GM12892 (cell line): ENCODE measurements at regions not wholly inside any gene's neighbourhood (a gene's known extent, or its start where the extent isn't known, plus 50 kb on each side); places are given as distances from the start of the nearest gene placed in this dataset.

Experiments used
- DNase-seq: peaks from one replicate; pipeline ENCODE4 v3.0.0; 2011; ENCODE audit not compliant: insufficient read length
- FAIRE-seq: peaks from 2 replicates; lab custom pipeline; 2011; peaks lifted over from hg19 to GRCh38; lab: Jason Lieb, UNC
- POLR2A ChIP-seq: IDR thresholded peaks from 2 replicates; pipeline ENCODE4 v1.6.1; 2011; ENCODE audit warnings: low read depth, low read length, control low read depth
- POLR2AphosphoS5 ChIP-seq: IDR thresholded peaks from 2 replicates; pipeline ENCODE4 v1.6.1; 2011; ENCODE audit warnings: low read depth, low read length, control low read depth
- TAF1 ChIP-seq: IDR thresholded peaks from 2 replicates; pipeline ENCODE4 v1.6.1; 2011; ENCODE audit warnings: low read depth, mild to moderate bottlenecking, control low read depth, low read length, borderline replicate concordance

GRCh38 chr7:33813331-33813730 lies 92.0 kb upstream of the BMPER start:
- DNase-seq = no peak
- no peak for TF ChIP-seq POLR2AphosphoS5
- no peak for TF ChIP-seq TAF1
- no peak for TF ChIP-seq POLR2A
- FAIRE-seq = no peak

DNA sequence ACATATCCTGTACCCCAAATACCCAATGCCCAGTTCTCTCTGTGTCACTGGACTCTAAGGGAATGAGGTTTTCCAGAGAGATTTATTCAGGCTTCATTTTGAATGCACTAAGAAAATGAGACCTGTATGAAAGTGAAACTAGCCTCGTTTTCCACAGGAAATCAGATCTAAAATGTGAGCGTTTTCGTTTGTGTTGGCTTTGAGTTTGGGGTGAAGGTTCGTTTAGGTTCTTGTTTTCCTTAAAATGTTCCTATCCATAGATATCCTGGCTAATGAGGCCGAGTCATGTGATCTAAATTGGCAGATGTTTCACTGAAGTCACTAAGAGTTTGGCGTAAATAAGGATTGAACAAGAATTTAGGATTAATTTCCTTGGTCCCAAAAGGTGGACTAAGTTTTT lies 90.9 kb upstream of the BMPER start:
- TF ChIP-seq TAF1 = no peak
- no peak for TF ChIP-seq POLR2A
- FAIRE-seq (no peak), DNase-seq (no peak)

DNA sequence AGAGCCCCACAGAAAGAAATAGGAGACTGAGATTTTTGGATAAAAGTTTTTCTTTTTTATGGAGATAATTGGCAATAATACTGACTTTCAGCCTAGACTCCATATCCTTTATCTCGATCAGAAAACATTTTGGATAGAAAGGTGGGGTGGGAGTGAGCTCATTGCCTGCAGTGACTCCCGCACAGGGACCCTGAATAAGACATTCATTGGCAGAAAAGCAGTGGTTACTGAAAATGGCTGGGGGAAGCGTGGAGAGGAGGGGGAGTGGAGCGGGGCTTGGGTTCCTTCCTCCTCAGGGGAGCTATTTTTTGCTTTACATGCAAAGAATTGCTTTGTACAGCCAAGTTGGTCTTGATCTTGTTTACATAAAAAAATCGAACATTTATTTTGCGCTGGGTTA lies 90.4 kb upstream of the BMPER start:
- DNase-seq = no peak
- no peak for FAIRE-seq

DNA sequence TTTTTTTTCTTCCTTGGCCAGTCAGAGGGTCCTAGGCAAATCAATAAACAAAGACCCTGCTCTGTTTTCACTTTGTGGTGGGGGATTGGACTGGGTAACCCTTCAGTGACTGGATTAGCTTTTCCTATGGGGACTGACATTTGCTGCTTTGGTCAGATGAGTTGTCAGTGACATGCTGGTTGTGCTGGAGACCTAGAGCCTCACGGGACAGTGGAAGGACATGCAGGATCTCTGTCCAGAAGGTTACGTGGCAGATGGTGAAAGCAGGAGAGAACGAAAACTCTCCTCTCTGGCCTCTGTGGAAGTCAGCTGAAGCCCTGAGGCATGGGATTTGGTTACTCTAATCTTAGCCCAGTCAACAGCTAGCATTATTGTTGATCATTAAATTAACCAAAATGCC lies 90.0 kb upstream of the BMPER start:
- DNase-seq (no peak), FAIRE-seq (no peak)
- TF ChIP-seq TAF1 (no peak), POLR2AphosphoS5 (no peak), POLR2A (no peak)

More for the DNA sequence above, 90.4 kb upstream of the BMPER start:
- no peak for TF ChIP-seq POLR2AphosphoS5
- no peak for TF ChIP-seq POLR2A
- TF ChIP-seq TAF1 = no peak

GRCh38 chr7:33816106-33816505 lies 89.2 kb upstream of the BMPER start:
- no peak for TF ChIP-seq TAF1
- no peak for TF ChIP-seq POLR2A
- no peak for TF ChIP-seq POLR2AphosphoS5
- DNase-seq = no peak
- FAIRE-seq = no peak

GRCh38 chr7:33819658-33820057 lies 85.7 kb upstream of the BMPER start:
- no peak for DNase-seq
- no peak for FAIRE-seq
- TF ChIP-seq TAF1 (no peak), POLR2AphosphoS5 (no peak), POLR2A (no peak)

- DNase-seq (no peak), FAIRE-seq (no peak)
- no peak for TF ChIP-seq TAF1
- TF ChIP-seq POLR2AphosphoS5 = no peak
- no peak for TF ChIP-seq POLR2A
These were observed 85.1 kb upstream of the BMPER start for GRCh38 chr7:33820206-33820605.

DNA sequence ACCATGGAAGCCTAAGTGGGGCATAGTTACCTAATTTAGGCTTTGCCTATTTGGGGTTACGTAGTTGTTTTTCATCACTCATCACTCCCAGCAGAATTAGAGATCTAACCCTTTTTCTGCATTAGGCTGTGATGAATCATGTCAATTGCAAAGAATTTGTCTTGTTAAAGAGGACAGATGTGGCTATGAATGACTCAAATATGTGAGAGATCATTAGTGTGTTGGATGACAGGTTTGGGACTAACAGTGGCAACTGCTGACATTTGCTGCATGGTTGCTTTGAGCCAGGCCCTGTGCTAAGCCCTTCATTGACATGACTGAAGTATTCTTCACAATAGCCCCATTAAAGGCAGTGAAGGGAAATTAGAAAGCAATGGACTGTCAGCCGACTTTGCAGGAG lies 83.4 kb upstream of the BMPER start:
- DNase-seq = no peak
- FAIRE-seq = no peak
- TF ChIP-seq POLR2A (no peak), POLR2AphosphoS5 (no peak), TAF1 (no peak)

DNA sequence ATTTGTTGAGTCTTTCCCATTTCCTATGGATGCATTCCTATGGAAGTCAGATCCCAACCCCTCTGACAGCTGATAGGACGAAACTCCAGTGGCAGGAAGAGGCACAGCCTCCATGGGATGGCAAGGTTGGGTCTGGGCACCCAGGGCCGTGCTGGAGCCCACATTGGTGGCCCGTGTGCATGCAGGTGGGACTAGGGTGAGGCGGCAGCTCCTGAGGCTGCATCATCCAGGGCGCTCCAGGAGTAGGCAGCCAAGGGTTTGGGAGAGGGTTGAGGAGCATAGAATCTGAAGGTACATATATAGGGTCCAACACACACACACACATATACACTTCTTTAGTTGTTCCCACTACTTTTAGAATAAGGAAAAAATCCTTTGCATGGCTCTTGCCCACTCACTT lies 81.4 kb upstream of the BMPER start:
- DNase-seq (no peak), FAIRE-seq (no peak)
- TF ChIP-seq POLR2A (no peak), POLR2AphosphoS5 (no peak), TAF1 (no peak)

- FAIRE-seq (no peak), DNase-seq (no peak)
- no peak for TF ChIP-seq POLR2AphosphoS5
- TF ChIP-seq TAF1 = no peak
- TF ChIP-seq POLR2A = no peak
These were observed 80.4 kb upstream of the BMPER start for GRCh38 chr7:33824911-33825459.

DNA sequence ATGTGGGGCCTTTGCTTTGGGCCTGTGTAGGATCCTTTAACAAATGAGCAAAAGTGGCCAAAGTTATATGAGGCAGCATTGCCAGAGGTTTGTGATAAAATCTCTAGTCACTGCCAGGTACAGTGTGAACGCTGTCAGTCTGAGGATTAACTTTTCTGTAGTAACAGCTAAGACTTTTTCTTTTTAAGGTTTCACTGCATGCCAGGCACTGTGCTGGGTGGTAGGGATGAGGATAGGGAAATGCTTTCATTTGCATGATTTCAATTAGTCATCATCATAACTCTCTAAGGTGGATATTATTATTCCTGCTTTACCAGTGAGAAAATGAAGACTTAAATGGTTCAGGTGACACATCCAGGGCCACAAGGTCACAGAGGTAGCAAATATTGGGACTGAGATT lies 79.7 kb upstream of the BMPER start:
- TF ChIP-seq POLR2A (no peak), POLR2AphosphoS5 (no peak), TAF1 (no peak)
- DNase-seq (no peak), FAIRE-seq (no peak)

DNA sequence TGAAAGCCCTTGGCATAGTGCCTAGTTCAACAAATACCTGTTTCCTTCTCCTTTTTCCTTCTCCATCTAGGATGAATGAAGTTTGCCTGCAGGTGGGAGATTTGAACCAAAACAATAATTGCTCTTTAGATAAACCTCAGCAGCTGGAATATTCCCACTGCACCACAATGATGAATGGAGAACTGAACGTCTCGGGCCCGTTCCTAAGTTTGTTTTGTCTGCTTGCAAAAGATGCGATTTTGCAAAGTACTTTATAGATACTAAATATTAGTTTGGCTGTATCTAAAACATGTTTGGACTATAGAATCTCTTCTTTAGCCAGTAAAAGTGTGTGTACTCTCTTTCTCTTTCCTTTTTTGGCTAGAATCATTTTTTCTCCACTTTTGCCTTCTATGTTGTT lies 75.8 kb upstream of the BMPER start:
- DNase-seq = no peak
- no peak for FAIRE-seq

More for the DNA sequence above, 75.8 kb upstream of the BMPER start:
- TF ChIP-seq POLR2A = no peak
- TF ChIP-seq TAF1 = no peak
- no peak for TF ChIP-seq POLR2AphosphoS5
